ENCODE measurements at regions not wholly inside any gene's neighbourhood (a gene's known extent, or its start where the extent isn't known, plus 50 kb on each side); places are given as distances from the start of the nearest gene placed in this dataset.

DNA sequence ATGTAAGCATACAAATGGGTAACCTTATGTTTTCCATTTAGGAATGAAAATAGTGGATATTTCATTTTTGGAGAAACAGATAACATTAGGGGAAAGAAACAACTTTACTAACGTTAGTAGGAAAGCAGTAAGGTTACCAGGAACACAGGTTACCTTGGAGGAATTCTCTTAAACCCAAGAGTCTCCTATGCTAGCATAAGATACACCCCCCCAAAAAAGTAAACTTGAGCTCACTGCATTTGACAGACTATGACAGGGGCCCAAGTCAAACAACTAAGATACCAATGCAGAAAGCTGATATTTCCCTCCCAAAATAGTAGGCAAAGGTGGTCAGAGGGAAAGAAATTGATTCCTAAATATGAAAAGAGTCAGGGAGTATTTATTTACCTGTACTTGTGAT, 656.9 kb downstream of the DSC3 start:
- TF ChIP-seq EP300 (IDR thresholded peaks at IDR 0.05) (no peak), REST (IDR thresholded peaks at IDR 0.05) (no peak), CTCF (IDR thresholded peaks at IDR 0.05) (no peak), ESRRA (IDR thresholded peaks at IDR 0.05; ENCODE audit: borderline replicate concordance, low read length) (no peak), JUN (IDR thresholded peaks at IDR 0.05) (no peak), POLR2A (IDR thresholded peaks at IDR 0.05; ENCODE audit: low read length) (no peak), CHD4 (IDR thresholded peaks at IDR 0.05; ENCODE audit: borderline replicate concordance) (no peak), ZFP36 (IDR thresholded peaks at IDR 0.05; ENCODE audit: borderline replicate concordance, partially characterized antibody) (no peak), KDM5A (IDR thresholded peaks at IDR 0.05) (no peak), E2F6 (IDR thresholded peaks at IDR 0.05; ENCODE audit: borderline replicate concordance, low read depth) (no peak), TP53 (CRISPR knock-in tag; IDR thresholded peaks at IDR 0.05) (no peak), ELK1 (IDR thresholded peaks at IDR 0.05; ENCODE audit: low read depth, low read length) (no peak), JUNB (IDR thresholded peaks at IDR 0.05) (no peak)
